ENCODE measurements at regions not wholly inside any gene's neighbourhood (a gene's known extent, or its start where the extent isn't known, plus 50 kb on each side); places are given as distances from the start of the nearest gene placed in this dataset.

DNA sequence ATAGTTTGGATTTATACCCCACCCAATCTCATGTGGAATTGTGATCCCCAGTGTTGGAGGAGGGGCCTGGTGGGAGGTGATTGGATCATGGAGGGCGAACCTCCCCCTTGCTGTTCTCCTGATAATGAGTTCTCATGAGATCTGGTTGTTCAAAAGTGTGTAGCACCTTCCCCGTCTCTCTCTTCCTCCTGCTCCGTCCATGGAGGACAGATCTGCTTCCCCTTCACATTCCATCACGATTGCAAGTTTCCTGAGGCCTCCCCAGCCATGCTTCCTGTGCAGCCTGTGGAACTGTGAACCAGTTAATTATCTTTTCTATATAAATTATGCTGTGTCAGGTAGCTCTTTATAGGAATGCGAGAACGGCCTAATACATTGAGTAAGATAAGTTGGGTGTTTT lies 518.8 kb upstream of the LCORL start:
- no peak for DNase-seq (ENCODE audit: low spot score)

DNA sequence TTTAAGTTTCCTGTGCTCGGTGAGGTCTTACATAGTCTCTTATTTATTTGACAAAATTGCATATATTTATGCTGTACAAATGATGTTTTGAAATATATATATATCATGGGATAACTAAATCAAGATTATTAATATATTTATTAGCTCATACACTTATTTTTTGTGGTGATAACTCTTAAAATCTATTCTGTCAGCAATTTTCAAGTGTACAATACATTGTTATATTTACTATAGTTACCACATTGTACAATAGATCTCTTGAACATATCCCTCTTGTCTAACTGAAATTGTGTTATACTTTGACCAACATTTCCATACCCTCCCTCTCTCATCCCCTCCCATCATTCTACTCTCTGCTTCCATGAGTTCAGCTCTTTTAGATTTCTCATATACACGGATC lies 516.6 kb upstream of the LCORL start:
- no peak for DNase-seq (ENCODE audit: low spot score)

DNA sequence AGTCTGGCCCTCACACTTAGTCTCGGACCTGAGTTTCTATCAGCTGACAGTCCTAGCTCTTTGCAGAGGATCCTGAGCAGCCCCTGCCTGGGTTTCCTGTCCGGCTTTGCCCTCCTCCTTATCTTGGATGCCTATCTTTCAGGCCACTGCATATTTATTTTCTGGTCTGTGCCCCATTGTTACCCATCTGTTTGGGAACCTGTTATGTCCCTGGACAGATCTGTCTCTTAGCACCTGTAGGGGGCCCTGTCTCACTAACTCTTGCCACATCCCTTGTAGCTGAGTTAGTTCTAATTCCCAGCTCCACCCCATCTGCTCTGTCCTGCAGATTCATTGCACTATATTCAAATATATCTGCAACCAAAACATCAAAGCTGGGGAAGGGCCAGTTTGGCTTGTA lies 514.9 kb upstream of the LCORL start:
- DNase-seq (ENCODE audit: low spot score): peak; percentile 19

DNA sequence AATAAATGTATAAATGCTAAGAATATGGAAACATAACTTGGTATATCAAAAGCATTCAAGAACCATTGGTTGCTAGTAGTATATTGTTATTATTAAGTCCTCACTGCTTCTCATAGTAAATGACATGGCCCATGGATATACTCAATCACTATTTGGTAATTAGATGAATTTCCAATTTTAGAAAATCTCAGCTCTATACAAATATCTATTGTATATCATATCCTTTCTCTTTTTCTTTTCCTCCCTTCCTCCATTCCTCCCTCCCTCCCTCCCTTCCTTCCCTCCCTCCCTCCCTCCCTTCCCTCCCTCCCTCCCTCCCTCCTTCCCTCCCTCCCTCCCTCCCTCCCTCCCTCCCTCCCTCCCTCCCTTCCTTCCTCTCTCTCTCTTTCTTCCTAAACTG lies 514.4 kb upstream of the LCORL start:
- DNase-seq (ENCODE audit: low spot score): no peak

DNA sequence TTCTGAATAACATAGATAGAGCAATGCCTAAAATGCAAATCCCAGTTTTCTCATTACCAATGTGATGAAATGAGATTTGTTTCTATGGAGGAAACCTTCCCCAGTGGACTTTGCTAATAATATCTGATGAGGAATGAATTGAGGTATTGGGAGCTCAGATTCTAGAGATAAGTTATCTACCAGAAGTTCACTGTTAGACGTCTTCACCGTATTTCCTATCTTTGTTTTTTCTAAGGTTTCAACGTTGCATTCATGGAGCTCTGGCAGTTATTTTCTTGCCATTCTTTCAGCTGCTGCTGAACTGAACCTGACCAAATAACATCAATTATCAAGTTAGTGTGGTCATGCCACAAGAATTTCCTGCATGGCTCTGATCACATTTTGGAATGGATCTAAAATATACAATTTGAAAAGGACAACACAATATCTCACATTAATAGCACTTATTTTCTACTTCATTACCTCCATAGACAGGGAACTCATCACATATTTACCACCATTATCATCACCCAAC lies 511.8 kb upstream of the LCORL start:
- DNase-seq (ENCODE audit: low spot score): no peak

DNA sequence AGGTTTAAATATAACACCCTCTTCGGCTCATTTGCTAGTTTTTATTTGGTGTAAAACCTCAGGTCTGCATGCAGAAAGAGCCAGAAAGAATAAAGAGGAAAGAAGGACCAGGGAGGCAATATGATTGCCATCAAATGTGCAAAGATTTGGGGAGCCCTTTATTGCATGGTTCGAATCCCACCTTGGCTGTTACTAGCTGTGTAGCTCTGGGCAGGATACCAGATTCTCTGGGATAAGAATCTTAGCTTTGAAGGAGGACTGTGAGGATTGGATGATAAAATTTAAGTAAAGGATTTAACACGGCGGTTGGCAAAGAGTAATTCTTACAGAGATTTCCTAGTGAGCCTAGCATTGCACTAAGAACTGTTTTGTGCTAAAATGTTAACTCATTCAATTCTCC lies 510.2 kb upstream of the LCORL start:
- DNase-seq (ENCODE audit: low spot score): no peak

DNA sequence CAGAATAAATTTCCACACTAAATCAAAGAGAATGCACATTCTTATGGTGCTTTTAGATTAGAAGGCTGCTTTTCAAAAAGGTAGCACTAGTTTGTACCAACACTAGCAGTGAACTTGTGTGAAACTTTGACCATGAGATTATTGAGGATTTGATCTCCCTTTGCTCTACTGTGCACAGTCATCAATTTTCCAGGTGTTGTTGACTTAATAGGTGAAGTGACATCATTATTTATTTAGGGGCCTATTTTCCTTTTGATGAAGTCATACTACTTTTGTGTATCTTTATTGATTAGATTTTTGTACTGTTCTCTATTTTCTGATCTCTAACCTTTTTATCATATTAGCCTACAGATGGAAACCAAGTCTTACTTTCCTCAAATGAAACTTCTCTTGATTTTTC lies 507.9 kb upstream of the LCORL start:
- no peak for DNase-seq (ENCODE audit: low spot score)

DNA sequence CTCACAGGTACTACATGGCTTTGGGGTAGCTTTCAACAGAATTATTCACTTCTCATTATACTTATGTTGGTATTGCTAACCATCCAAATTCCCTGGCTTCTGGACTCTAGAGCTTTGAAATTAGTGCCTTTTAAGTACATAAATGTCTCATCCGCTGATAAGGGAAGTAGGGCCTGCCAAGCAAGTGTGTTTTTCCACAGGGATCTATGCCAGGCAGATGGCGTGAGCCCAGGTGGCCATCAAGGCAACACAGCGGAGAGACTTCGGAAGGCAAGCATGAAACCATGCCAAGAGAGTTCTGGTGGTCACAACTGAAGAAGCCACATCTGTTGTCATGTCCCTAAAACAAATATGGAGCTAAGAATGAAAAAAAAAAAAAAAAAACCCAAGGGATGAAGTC lies 503.1 kb upstream of the LCORL start:
- DNase-seq (ENCODE audit: low spot score): no peak

DNA sequence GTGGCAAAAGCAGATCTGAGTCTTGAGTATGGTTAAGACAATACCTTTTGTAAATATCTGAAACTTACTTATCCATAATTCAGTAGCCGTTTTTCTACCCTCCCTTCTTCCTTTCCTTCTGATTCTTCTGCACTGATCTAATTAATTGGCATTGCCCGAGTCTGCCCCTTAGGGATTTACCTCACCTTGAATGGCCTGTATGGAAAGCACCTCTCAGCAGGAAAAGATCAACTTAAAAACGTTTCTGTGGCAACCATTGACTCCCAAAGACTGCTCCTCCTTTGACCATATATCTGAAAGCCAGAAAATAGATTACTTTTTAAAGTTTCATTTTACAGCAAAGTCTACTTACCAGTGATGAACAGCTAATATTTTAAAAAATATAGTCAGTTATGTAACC lies 496.5 kb upstream of the LCORL start:
- DNase-seq (ENCODE audit: low spot score): no peak

DNA sequence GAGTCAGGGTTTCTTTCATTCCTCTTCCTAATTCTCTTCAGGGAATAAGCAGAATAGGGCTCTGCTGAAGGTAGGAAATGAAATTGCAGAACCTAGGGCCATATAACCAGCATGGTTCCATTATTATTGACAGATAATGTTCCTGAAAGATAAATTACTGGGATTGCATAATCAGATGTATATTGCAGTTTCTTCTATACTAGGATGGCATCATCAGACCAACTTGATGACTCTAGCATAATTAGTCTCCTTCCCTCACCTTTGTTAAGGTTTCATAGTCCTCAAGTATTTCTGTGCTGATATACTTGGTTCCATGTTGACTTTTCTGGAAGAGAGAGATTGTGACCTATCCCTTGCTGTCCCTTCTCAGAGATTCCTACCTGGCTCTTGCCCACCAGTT lies 492.3 kb upstream of the LCORL start:
- DNase-seq (ENCODE audit: low spot score): no peak

DNA sequence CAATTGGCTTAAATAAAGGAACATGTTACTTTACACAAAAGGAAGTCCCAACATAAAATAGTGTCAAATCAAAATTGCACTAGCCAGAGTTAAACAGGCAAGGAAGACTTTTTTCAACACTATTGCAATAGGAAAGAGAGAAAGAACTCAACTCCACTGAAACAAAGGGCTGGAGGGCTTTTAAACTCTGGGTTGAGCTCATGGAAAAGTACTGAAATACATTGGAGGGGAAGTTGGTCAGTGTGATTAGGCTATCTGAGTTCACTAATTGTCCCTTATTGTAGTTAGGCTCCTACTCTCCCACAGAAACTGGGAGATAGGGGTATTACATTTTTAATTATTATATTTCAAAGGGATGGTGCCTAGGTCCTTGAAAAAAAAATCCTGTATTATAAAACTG lies 491.2 kb upstream of the LCORL start:
- DNase-seq (ENCODE audit: low spot score): no peak

DNA sequence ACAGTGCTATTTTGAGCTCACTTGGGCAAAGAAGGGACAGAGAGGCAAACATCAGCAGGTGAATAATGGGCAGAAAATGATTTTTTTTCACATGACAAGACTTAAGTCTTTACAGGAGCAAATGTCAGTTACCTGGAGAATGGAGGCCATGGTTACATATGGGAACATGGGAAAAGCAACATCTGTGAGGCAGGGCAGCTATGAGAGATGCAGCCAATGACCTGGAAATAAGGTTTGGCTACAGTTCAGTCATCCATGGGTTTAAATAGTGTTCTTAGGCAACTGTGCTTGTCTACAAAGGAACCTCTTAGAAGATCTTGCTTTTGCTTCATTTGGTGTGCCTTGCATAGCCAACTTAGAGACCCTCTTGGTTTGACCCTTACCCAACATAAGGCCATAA lies 490.2 kb upstream of the LCORL start:
- DNase-seq (ENCODE audit: low spot score): no peak

DNA sequence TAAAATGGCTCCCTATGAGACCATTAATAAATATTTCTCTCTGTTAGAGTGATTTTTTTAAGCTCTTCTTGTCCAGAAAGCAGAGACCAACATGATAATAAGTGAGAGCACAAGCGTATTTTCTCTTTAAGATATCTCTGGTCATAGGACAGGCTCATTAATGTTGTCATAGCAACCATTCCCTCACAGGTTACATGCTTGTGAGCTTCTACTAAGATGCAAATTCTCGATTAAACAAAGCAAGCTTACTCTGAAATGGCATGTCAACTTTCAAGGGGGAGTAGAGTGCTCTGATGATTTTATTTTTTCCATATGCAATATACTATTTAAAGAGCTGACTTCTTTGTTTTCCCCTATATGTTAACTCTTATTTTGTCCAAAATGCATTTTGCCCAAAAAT lies 487.2 kb upstream of the LCORL start:
- no peak for DNase-seq (ENCODE audit: low spot score)

DNA sequence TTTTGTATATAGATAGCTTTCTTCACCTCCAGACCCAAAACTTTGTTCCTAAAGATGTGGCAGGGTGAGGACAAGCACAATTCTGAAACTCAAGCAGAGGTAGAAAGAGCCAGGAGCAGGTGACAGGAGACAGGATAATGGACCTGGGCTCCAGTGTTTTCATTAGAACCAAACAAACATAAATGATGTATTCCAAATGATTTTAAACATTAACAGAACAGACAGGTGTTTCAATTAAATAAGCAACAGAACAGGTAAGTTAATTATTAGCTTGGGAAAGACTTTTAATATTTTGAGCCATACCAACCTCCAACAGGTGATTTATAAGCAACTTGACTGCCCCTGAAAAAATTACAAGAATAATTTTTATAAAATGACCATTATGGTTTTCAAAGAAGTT lies 459.4 kb upstream of the LCORL start:
- no peak for DNase-seq (ENCODE audit: low spot score)

DNA sequence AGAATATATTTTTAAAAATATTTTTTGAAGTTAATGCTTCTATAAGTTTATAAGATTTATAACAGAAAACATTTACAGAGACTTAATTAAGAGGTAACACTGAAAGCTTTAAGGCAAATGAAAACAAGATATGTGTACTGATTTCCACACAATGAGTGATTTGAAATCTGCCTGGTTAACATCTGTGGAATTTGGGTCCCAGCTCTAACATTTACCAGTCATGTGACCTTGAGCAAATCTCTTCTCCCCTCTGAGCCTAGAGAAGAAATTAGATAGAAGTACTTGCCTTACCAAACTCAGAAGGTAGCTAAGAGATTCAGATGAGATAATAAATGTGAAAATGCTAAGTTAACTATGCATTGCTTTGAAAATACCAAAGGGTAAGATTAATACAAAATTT lies 458.8 kb upstream of the LCORL start:
- DNase-seq (ENCODE audit: low spot score): no peak

DNA sequence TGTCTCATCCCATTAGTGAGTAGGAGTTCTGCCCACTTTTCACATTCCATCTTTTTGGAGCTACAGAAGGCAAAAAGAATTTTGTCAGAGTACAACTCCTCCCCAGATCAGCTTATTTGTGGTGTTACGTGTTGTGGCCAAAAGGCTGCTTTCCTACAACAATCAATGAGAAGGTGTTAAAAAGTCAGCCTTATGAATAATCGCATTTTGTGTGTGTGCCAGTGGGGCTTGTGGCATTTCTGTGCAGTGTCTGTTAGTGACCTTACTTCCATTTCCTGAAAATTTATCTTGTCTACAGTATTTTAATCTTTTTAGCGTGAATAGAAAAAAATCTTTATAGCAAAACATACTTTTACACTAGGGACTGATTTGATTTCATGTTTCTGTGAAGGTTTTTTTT lies 458.3 kb upstream of the LCORL start:
- no peak for DNase-seq (ENCODE audit: low spot score)

DNA sequence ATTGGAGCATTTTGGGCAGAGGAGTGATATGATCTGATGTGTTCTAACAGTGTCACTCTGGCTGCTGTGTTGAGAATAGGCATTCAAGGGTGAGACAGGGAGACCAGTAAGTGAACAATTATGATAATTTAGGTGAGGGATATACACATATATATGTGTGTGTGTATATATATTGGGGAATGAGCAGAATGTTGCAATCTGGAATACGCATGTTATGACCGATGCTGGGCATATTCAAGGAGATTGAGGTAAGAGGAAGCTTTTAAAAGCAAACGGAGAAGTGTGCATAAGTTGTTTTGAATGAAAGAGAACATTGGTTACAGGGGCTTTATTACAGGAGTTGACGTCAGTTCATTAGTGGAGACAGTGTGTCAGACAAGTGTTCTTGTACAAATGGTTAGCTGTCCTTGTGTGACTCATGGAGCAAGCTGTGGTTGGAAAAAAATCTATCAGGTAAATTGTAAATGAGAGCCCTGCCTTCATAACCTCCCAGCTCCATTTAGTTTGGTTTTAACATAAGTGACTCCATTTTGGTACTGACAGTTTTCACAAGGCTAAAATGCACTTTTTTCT lies 442.5 kb upstream of the LCORL start:
- no peak for DNase-seq (ENCODE audit: low spot score)

DNA sequence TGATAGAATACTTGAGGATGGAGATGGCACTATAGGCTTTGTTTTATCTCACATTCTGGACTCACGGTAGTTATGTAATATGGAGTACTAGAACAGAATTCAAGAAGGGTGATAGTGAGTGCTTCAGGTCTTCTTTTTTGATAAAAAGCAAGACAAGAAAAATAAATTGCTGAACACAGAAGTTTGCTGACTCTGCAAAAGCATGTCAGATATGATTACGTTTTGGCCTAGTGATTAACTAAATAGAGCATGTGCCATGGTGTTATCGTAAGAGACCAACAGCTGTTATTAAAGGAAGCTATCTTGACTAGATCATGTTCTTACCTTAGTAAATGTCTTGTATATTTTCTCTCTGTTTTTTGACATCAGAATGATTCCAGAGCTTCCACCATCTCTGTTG lies 436.9 kb upstream of the LCORL start:
- DNase-seq (ENCODE audit: low spot score): no peak

DNA sequence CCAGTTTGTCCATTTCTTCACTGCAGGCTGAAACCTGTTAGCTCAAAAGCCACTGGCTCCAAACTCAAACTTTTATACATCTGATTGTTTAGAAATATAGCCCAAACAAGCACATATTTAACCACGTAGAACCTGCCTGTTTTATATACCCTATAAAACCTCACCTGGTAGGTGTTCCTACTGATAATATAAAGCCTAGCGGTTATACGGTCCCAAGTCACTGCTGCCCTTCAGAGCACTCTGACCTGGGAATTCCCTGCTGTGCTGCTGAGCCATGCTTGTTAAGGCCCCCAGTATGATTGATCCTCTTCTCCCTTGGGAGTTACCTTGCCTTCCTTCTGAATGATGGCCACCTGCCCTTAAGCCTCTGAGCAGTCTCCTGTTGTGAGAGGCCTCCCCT lies 432.8 kb upstream of the LCORL start:
- no peak for DNase-seq (ENCODE audit: low spot score)

DNA sequence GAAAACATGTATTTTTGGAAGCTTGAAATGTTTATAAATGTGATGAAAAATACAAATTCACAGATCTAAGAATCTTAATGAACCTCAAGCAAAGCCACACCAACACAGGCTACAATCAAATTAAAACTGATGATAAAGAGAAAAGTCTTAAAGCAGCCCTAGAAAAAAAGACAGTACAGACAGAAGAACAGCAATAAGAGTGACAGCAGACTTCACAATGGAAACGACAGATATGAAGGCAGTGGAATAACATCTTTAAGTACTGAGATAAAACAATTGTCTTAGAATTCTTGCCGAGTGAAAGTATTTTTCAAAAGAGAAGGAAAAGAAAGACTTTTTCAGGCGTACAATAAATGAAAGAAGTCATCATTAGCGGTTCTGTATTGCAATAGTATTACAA lies 423.6 kb upstream of the LCORL start:
- no peak for DNase-seq (ENCODE audit: low spot score)

DNA sequence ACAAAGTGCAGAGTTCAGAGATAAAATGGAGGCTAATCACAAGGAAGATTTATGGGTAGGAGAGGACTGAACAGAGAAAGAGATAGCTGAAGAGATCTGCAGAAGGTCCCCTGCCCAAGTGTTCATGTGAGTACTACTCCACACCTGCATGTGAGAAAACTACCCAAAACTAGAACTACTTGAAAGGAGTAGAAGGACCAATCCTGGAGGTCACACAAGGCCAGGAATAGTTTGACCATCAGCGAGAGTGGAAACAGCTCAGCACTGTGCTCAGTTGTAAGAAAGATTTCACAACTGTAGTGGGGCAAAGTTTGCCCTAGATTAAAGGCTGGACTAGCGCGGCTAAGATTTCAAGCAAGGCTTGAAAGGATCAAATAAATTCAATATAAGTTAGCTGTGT lies 422.7 kb upstream of the LCORL start:
- DNase-seq (ENCODE audit: low spot score): no peak

DNA sequence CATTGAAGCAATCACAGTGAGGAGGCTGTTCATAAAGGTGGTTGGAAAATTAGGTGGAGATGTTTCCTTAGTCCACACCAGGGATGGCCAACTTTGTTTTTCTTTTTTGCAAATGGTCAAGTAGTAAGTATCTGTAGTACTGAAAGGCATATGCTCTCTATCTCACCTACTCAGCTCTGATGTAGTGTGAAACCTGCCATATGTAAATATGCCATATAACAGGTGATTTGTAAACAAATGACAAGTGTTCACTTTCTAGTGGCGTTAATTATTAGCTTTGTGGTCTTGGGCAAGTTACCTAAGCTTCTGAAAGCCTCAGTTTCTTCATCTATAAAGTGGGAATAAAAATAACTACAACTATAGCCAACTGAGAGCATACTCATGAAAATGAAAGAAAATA lies 421.4 kb upstream of the LCORL start:
- no peak for DNase-seq (ENCODE audit: low spot score)

DNA sequence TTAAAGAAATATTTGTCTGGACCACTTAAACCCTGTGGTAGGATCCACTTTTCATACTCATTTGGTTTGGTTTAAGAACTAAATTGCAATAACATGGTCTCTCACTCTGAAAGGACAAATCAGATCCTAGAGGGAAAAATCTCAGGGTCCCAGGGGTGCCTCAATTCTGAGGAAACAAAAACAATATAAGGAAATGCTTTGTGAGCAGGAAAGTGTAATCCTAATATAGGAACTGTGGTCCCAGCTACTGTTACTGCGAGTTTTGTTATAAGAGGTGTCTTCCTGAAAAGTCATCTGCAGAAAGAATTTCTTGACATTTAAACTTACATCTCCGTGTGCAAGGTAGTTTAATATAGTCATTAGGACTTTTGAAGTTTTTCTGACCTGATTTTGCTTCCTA lies 420.1 kb upstream of the LCORL start:
- no peak for DNase-seq (ENCODE audit: low spot score)

DNA sequence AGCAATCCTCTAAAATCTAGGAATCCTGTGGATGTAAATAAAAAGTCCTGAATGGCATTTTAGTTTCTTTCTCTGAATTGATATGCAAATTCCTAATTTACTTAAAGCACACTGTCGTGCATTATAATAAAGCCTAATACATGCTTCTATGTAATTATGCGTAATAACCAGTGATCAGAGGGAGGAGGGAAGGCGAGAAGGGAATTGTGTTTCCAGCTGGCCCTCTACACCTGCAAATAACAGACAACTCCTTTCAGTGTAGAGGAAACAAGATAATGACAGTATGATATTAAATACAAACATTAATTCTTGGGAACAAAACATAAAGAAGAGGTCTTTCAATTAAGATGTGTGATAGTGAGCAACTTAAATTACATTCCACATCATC lies 419.6 kb upstream of the LCORL start:
- no peak for DNase-seq (ENCODE audit: low spot score)

Measured in HuH-7 (cell line).